ENCODE measurements at regions not wholly inside any gene's neighbourhood (a gene's known extent, or its start where the extent isn't known, plus 50 kb on each side); places are given as distances from the start of the nearest gene placed in this dataset.

- Histone ChIP-seq H3K4me3 (ENCODE audit: low read depth, low read length, poor library complexity, severe bottlenecking) (no peak overlapping the region), H2AFZ (ENCODE audit: low read length) (no peak overlapping the region), H3K9me2 (ENCODE audit: insufficient read depth, low read length) (no peaks in the 10 kb centered on the region), H4K20me1 (ENCODE audit: insufficient read depth, low read length) (no peaks in the 10 kb centered on the region), H3K79me2 (ENCODE audit: insufficient read depth, low read depth, low read length) (no peaks in the 10 kb centered on the region), H3K4me1 (ENCODE audit: insufficient read depth, low read length, poor library complexity, severe bottlenecking) (no peaks in the 10 kb centered on the region), H3K27ac (ENCODE audit: low read depth, low read length, poor library complexity, severe bottlenecking) (no peak overlapping the region), H3K9me3 (ENCODE audit: low read length) (peaks cover 48% of the 10 kb centered on the region; the same call in 1 of the 2 replicates), H3K36me3 (ENCODE audit: insufficient read depth, low read length) (no peaks in the 10 kb centered on the region), H3K4me2 (ENCODE audit: low read length) (no peak overlapping the region)
- ChIA-PET CTCF (ENCODE audit: unreplicated experiment) (no interaction called here), POLR2A (interaction anchor here (0.6 to 0.8 kb wide), 3 partner anchors 9 to 1096 kb away, joined by 3 to 4 read pairs (median 3); no protein-coding TSS in a partner anchor)
- no peak for TF ChIP-seq EZH2phosphoT487 (IDR thresholded peaks at IDR 0.05; ENCODE audit: borderline replicate concordance, low read depth, low read length)
- no peak for TF ChIP-seq CTCF (conservative IDR thresholded peaks at IDR 0.05; ENCODE audit: low read length)
- DNase-seq (ENCODE audit: low spot score): no peak
- intact Hi-C loops (cut with micrococcal nuclease; ENCODE audit: unreplicated experiment): no loop called here
- BruUV-seq (replicated peaks): no TSS peak
Observed at GRCh38 chr21:20545454-20545853, 452.8 kb upstream of the NCAM2 start.

GRCh38 chr21:20551939-20552338 lies 446.3 kb upstream of the NCAM2 start:
- intact Hi-C loops (cut with micrococcal nuclease; ENCODE audit: unreplicated experiment): no loop called here
- no peaks in the 10 kb centered on the region for H4K20me1 ChIP-seq (ENCODE audit: insufficient read depth, low read length)
- H3K36me3 ChIP-seq (ENCODE audit: insufficient read depth, low read length): no peaks in the 10 kb centered on the region
- BruUV-seq (replicated peaks): no TSS peak
- POLR2A ChIA-PET: no interaction called here
- H3K27ac ChIP-seq (ENCODE audit: low read depth, low read length, poor library complexity, severe bottlenecking): no peak overlapping the region
- no peaks in the 10 kb centered on the region for H3K4me1 ChIP-seq (ENCODE audit: insufficient read depth, low read length, poor library complexity, severe bottlenecking)
- CTCF ChIA-PET (ENCODE audit: unreplicated experiment): no interaction called here
- H3K4me2 ChIP-seq (ENCODE audit: low read length): no peak overlapping the region
- no peak overlapping the region for H2AFZ ChIP-seq (ENCODE audit: low read length)
- no peak for TF ChIP-seq EZH2phosphoT487 (IDR thresholded peaks at IDR 0.05; ENCODE audit: borderline replicate concordance, low read depth, low read length)
- no peak for TF ChIP-seq CTCF (conservative IDR thresholded peaks at IDR 0.05; ENCODE audit: low read length)
- DNase-seq (ENCODE audit: low spot score): no peak
- H3K79me2 ChIP-seq (ENCODE audit: insufficient read depth, low read depth, low read length): no peaks in the 10 kb centered on the region
- peaks cover 27% of the 10 kb centered on the region; the same call in 1 of the 2 replicates for H3K9me3 ChIP-seq (ENCODE audit: low read length)
- no peaks in the 10 kb centered on the region for H3K9me2 ChIP-seq (ENCODE audit: insufficient read depth, low read length)
- H3K4me3 ChIP-seq (ENCODE audit: low read depth, low read length, poor library complexity, severe bottlenecking): no peak overlapping the region

GRCh38 chr21:20554785-20555184 lies 443.4 kb upstream of the NCAM2 start:
- no TSS peak for BruUV-seq (replicated peaks)
- ChIA-PET POLR2A (interaction anchor here (0.6 kb wide), 1 partner anchor 286 kb away, joined by 3 read pairs; no protein-coding TSS in a partner anchor), CTCF (ENCODE audit: unreplicated experiment) (no interaction called here)
- no peaks in the 10 kb centered on the region for H3K79me2 ChIP-seq (ENCODE audit: insufficient read depth, low read depth, low read length)
- TF ChIP-seq EZH2phosphoT487 (IDR thresholded peaks at IDR 0.05; ENCODE audit: borderline replicate concordance, low read depth, low read length) (no peak), CTCF (conservative IDR thresholded peaks at IDR 0.05; ENCODE audit: low read length) (no peak)
- no peak overlapping the region for H3K4me3 ChIP-seq (ENCODE audit: low read depth, low read length, poor library complexity, severe bottlenecking)
- no peak overlapping the region for H3K4me2 ChIP-seq (ENCODE audit: low read length)
- no peak for DNase-seq (ENCODE audit: low spot score)
- intact Hi-C loops (cut with micrococcal nuclease; ENCODE audit: unreplicated experiment): no loop called here
- no peak overlapping the region for H2AFZ ChIP-seq (ENCODE audit: low read length)
- H3K4me1 ChIP-seq (ENCODE audit: insufficient read depth, low read length, poor library complexity, severe bottlenecking): no peaks in the 10 kb centered on the region
- no peaks in the 10 kb centered on the region for H3K36me3 ChIP-seq (ENCODE audit: insufficient read depth, low read length)
- no peak overlapping the region for H3K27ac ChIP-seq (ENCODE audit: low read depth, low read length, poor library complexity, severe bottlenecking)
- peaks cover 41% of the 10 kb centered on the region; the same call in 1 of the 2 replicates for H3K9me3 ChIP-seq (ENCODE audit: low read length)
- no peaks in the 10 kb centered on the region for H3K9me2 ChIP-seq (ENCODE audit: insufficient read depth, low read length)
- no peaks in the 10 kb centered on the region for H4K20me1 ChIP-seq (ENCODE audit: insufficient read depth, low read length)

Measured in OCI-LY7 (cell line).